GM18499 (cell line): ENCODE measurements at regions not wholly inside any gene's neighbourhood (a gene's known extent, or its start where the extent isn't known, plus 50 kb on each side); places are given as distances from the start of the nearest gene placed in this dataset.
A peak's percentile ranks its signal among the peaks of the same experiment; 100 is the strongest.
"Not testable (repeated sequence)": the region's sequence is repeated elsewhere in the genome, so short reads cannot be mapped to it uniquely, and the experiment has no call there.

ENCODE experiments used
- ATAC-seq: cut with Tn5 transposase; IDR thresholded peaks from one replicate; pipeline ENCODE4 v1.9.1; 2021; ENCODE audit warnings: moderate number of reproducible peaks; ENCODE audit not compliant: insufficient read depth, unreplicated experiment

GRCh38 chr3:3495611-3496010, 303.6 kb upstream of the LRRN1 start:
- no peak for ATAC-seq

- ATAC-seq, result no peak
Measured at GRCh38 chr3:3476669-3477068, 297.2 kb upstream of the CRBN start.

GRCh38 chr3:3468596-3468995, 289.1 kb upstream of the CRBN start:
- no peak for ATAC-seq

GRCh38 chr3:3464131-3464530, 284.6 kb upstream of the CRBN start:
- ATAC-seq, result no peak

GRCh38 chr3:3461317-3461716, 281.8 kb upstream of the CRBN start:
- ATAC-seq, result no peak

- no peak for ATAC-seq
Measured at GRCh38 chr3:3448468-3448867, 269.0 kb upstream of the CRBN start.

- ATAC-seq, result no peak
Measured at GRCh38 chr3:3447641-3448040, 268.1 kb upstream of the CRBN start.

GRCh38 chr3:3446251-3446650, 266.8 kb upstream of the CRBN start:
- ATAC-seq, result no peak

- no peak for ATAC-seq
Measured at GRCh38 chr3:3443482-3443881, 264.0 kb upstream of the CRBN start.

GRCh38 chr3:3433711-3434110, 254.2 kb upstream of the CRBN start:
- ATAC-seq, result no peak

GRCh38 chr3:3429841-3430240, 250.3 kb upstream of the CRBN start:
- ATAC-seq, result no peak

- ATAC-seq, result not testable (repeated sequence)
Measured at GRCh38 chr3:3407707-3408106, 228.2 kb upstream of the CRBN start.

- ATAC-seq, result no peak
Measured at GRCh38 chr3:3405131-3405530, 225.6 kb upstream of the CRBN start.

- ATAC-seq, result no peak
Measured at GRCh38 chr3:3403700-3404099, 224.2 kb upstream of the CRBN start.

- ATAC-seq, result no peak
Measured at GRCh38 chr3:3392946-3393345, 213.5 kb upstream of the CRBN start.

- ATAC-seq, result no peak
Measured at GRCh38 chr3:3383461-3383860, 204.0 kb upstream of the CRBN start.

GRCh38 chr3:3372210-3372777, 192.8 kb upstream of the CRBN start:
- ATAC-seq, result no peak

- no peak for ATAC-seq
Measured at GRCh38 chr3:3368306-3368705, 188.8 kb upstream of the CRBN start.

GRCh38 chr3:3366386-3366785, 186.9 kb upstream of the CRBN start:
- no peak for ATAC-seq

GRCh38 chr3:3365716-3366115, 186.2 kb upstream of the CRBN start:
- ATAC-seq, result no peak

- ATAC-seq, result no peak
Measured at GRCh38 chr3:3356846-3357245, 177.4 kb upstream of the CRBN start.

GRCh38 chr3:3355442-3355841, 176.0 kb upstream of the CRBN start:
- ATAC-seq, result no peak

GRCh38 chr3:3353153-3353552, 173.7 kb upstream of the CRBN start:
- ATAC-seq, result peak; percentile 87
